Inferior parietal cortex (tissue), 1 donor: ENCODE measurements at regions not wholly inside any gene's neighbourhood (a gene's known extent, or its start where the extent isn't known, plus 50 kb on each side); places are given as distances from the start of the nearest gene placed in this dataset.
"Not testable (repeated sequence)": the region's sequence is repeated elsewhere in the genome, so short reads cannot be mapped to it uniquely, and the experiment has no call there.

Experiments
- DNase-seq: peaks from one replicate; pipeline ENCODE4 v3.0.0-alpha.2; 2016; ENCODE audit errors: extremely low spot score

DNA sequence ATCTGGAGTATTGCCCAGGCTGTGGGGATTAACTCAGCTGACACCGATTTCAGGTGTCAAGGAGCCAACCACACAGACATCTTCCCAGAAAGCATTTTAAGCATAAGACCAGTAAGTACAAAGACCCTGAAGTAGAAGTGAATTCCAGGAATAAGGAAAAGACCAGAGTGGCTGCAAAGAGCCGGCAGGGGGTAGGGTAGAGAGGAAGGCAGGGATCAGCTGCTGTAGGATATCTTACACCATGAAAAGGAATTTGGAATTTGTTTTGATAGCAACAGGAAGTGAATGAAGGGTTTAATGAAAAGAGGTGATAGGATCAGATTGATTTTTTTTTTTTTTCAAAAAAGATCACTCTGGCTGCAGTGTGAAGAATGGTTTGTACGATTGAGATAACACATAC is 113.6 kb upstream of the PPARGC1A start:
- DNase-seq: no peak

GRCh38 chr4:24002330-24002966 is 112.6 kb upstream of the PPARGC1A start:
- no peak for DNase-seq

- no peak for DNase-seq
Measured at GRCh38 chr4:24001486-24002329, 111.9 kb upstream of the PPARGC1A start.

- DNase-seq: no peak
Measured at GRCh38 chr4:24000470-24000831, 110.6 kb upstream of the PPARGC1A start.

DNA sequence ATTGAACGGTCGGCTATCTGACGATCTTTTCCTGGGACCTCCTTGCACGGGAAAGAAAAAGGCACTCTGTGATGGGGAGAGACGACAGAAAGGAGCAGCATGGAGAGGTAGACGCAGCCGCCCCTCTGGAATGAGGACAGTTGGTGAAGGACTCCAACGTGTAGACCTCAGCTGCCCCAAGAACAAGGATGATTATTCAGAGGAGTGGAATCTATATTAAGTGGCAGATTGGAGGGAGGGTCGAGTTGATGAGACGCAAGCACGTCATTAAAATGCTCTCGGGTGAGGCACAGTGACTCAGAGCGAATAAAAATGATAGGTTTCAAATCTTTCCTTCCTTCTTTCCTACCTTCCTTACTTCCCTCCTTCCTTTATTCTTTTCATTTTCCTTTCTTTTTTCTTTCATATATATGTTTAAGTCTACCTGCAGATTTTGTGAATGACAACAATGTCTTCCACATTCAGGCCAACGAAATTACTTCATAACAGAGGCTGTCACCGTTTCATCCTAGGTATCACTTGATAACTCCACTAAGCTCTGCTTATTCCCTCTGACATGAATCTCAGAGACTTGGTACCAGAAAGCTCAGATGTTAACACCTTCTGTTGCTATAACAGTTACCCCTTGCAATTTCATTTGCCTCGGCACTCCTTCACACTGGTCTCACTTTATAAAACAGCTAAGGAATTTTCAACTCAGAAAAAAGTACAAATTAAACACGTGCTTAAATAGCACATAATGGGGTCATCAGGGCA is 110.0 kb upstream of the PPARGC1A start:
- DNase-seq: no peak

DNA sequence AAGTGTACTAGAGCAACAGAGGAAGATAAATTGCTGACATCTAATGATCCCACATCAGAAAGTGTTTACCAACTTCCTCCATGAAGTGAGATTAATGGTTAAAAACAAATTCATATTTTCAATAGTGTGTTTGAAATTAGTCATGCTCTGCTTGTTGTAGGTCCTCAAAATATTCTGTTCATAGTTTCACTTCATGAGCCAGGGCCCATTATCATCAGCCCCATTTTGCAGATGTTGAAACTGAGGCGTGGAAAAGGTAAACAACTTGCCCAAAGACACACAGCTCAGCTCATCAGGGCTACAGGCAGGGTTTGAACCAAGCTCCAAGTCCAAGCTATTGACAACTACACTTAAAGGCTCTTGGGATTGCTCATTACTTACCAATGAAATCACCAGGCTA is 103.5 kb upstream of the PPARGC1A start:
- DNase-seq: no peak

DNA sequence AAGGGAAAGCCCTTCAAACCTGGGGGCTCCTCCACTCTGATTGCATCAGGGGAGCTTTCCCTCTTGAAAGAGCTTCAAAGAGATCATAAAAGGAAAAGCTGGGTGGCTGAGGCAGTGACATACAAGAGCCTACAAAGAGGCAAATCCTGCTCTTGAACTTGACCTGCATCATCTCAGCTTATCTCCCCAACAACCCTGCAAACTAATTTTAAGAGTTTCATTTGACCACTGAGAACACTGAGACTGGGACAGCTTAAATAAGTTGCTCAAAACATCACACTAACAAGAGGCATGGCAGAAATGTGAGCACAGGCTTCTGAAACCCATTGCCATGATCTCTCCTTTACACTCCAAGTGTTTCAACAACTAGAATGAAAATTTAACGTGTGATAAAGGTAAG is 101.6 kb upstream of the PPARGC1A start:
- DNase-seq: no peak

DNA sequence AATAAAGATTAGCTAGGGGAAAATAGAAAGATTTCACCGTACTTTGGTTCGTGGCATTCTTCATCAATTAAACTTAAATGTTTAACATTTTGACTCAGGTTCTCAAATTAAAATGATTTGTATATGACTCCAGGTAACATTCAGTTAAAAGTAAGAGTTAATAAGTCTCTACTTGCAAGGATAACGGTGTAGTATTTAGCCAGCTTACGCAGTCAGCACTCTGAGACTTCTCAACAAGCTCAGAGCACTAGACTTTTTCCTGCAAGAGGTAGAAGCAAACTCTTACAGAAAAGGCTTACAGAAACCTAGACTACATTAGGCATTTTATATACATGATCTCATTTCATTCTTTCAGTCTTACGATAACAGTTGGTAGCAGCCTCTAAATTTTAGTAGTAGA is 96.4 kb upstream of the PPARGC1A start:
- DNase-seq: no peak

DNA sequence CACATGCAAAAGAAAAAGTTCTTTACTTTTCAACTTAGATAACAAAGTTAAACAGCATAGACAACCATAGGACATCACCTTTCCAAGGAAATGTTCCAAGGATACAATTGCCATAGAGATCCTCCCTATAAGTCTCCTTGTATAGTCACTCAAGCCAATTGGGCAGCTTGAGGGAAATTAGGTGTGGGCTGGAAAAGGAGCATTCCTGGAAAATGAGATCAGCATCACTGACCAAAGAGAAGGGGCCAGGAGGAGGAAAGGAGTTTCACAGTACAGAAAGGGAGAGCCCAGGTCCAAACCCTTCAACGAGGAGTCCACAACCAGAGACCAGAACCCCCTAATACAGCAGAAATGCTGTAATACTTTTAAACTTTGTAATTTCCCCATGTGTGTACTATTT is 91.5 kb upstream of the PPARGC1A start:
- no peak for DNase-seq

DNA sequence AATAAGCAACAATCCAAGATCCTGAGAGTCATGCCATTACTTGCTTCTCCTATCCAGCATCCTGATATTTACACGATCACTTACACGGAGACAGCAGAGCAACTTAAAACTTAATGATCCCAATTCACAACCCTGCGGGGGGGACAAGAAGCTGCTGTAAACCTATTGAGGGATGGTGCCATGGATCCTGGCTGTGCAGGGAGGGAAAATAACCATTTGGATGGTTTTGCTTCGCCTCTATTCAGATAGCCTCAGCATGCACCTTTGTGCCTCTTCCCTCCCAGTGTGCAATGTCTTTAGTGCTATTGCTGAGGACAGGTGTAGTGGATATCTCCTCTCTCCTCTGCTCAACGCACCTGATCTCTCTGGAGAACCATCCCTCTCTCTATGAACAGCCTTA is 89.7 kb upstream of the PPARGC1A start:
- no peak for DNase-seq

GRCh38 chr4:23978002-23978401 is 88.2 kb upstream of the PPARGC1A start:
- no peak for DNase-seq

DNA sequence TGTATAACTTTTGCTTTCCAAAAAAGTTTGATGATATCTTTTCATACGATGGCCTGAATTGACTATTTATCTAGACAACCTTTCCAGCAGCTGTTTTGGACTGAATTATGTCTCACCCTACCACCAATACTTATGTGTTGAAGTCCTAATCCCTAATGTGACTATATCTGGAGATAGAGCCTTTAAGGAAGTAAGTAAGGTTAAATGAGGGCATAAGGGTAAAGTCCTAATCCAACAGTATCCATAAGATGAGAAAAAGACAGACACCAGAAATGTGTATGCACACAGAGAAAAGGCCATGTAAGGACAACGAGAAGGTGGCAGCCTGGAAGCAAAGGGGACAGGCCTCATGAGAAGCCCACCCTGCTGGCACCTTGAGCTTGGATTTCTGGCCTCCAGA is 86.6 kb upstream of the PPARGC1A start:
- DNase-seq: no peak

- no peak for DNase-seq
Measured at GRCh38 chr4:23973308-23973855, 83.5 kb upstream of the PPARGC1A start.

GRCh38 chr4:23972805-23973204 is 83.0 kb upstream of the PPARGC1A start:
- DNase-seq: no peak

- DNase-seq: no peak
Measured at GRCh38 chr4:23972187-23972586, 82.3 kb upstream of the PPARGC1A start.

DNA sequence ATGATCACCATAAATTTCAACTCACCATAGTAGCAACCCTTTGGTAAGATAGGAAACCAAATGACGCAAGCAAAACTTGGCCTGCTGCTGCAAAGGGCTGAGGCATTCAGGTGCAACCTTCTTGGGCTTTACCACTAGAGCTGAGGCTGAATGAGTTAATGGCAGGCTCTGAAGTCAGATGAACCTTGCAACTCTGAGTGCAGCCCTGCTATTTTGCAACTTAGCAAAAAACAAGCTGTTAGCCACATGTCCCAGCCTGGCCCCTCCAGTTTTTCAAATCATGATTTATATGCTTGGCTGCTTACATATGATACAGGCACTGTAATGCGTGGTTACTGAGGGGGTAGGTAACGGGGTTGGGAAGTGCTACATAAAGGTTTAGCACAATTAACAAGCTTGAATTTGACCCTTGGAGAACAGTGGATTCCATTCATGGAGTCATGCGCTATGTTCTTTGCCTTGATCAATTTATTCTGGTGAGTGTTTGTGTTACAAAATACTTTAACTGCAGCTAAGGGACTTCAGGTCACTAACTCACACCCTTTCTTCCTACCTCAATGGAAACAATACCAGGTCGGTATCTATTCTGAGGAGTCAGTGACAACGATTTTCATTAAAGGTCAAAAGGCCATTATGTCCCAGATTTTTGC is 80.5 kb upstream of the PPARGC1A start:
- DNase-seq: no peak

GRCh38 chr4:23969635-23970145 is 79.8 kb upstream of the PPARGC1A start:
- no peak for DNase-seq

- DNase-seq: no peak
Measured at GRCh38 chr4:23967281-23967680, 77.4 kb upstream of the PPARGC1A start.

DNA sequence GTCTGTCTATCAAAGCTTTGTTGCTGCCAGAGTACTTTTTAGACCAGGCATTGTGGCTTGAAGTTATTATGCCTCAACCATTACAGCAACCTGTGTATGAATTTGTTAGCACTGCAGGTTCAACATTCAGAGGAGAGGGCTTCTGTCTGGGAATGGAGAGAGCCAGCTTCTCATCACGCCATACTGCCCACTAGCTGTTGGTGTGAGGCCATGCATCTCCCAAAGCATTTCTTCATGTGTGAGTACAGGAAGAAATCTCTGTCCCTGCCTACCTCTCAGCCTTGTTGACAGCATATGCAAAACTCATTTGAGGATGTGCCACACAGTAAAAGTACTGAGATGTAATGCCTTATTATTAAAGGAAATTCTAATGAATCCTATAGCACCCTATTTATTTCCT is 76.9 kb upstream of the PPARGC1A start:
- no peak for DNase-seq

GRCh38 chr4:23962462-23962861 is 72.6 kb upstream of the PPARGC1A start:
- DNase-seq: no peak

- DNase-seq: not testable (repeated sequence)
Measured at GRCh38 chr4:23961395-23961794, 71.5 kb upstream of the PPARGC1A start.
